GM12874 (cell line): ENCODE measurements at regions not wholly inside any gene's neighbourhood (a gene's known extent, or its start where the extent isn't known, plus 50 kb on each side); places are given as distances from the start of the nearest gene placed in this dataset.

Source experiments
- TF ChIP-seq, protein P1 (sequence below): IDR thresholded peaks from 2 replicates; pipeline ENCODE4 v1.5.1; 2011; ENCODE audit warnings: low read depth, mild to moderate bottlenecking, control low read depth, low read length, moderate library complexity; ENCODE audit not compliant: insufficient read depth

- TF ChIP-seq, protein P1, sequence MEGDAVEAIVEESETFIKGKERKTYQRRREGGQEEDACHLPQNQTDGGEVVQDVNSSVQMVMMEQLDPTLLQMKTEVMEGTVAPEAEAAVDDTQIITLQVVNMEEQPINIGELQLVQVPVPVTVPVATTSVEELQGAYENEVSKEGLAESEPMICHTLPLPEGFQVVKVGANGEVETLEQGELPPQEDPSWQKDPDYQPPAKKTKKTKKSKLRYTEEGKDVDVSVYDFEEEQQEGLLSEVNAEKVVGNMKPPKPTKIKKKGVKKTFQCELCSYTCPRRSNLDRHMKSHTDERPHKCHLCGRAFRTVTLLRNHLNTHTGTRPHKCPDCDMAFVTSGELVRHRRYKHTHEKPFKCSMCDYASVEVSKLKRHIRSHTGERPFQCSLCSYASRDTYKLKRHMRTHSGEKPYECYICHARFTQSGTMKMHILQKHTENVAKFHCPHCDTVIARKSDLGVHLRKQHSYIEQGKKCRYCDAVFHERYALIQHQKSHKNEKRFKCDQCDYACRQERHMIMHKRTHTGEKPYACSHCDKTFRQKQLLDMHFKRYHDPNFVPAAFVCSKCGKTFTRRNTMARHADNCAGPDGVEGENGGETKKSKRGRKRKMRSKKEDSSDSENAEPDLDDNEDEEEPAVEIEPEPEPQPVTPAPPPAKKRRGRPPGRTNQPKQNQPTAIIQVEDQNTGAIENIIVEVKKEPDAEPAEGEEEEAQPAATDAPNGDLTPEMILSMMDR = no peak
These were observed 618.6 kb downstream of the ZWINT start for GRCh38 chr10:55742487-55742886.

- TF ChIP-seq, protein P1 = peak; percentile 30; the same call in 1 of the 2 replicates
These were observed 620.3 kb downstream of the ZWINT start for GRCh38 chr10:55740767-55741166.

- TF ChIP-seq, protein P1 = no peak
These were observed 620.9 kb downstream of the ZWINT start for GRCh38 chr10:55740110-55740509.

DNA sequence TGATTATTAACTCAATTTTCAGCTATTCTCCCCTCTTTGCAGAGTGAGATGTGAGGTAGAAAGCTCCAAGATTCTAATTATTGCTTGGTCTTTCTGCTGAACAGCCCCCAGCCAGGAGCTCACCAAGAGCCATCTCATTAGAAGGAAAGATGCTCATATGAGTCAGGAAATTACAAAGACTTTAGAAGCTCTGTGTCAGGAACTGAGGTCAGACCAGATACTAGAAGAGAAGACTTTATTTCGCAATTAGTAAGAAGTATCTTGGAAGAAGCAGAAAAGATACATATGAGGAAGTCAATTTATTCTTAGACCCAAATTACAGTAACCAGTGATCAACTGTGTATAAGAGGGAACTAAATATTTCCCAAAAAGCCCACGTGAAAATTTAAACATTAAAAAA, 626.9 kb downstream of the ZWINT start:
- TF ChIP-seq, protein P1 = no peak

DNA sequence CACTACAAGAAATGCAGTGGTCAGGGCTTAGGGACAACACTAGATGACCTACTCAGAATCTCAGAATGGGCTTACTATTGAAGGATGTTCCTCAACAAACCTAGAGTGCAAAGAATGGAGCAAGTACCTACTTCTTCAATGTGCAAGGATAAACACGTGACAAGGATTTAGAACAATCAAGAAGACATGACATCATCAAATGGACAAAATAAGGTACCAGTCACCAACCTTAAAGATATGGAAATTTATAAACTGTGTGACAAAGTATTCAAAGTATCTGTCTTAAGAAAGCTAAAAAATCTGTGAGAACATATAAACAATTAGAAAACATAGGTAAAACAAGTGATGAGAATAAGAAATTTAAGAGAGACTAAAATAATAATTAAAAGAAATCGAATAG, 656.1 kb downstream of the ZWINT start:
- TF ChIP-seq, protein P1 = no peak

GRCh38 chr10:55668326-55668922, 692.6 kb downstream of the ZWINT start:
- TF ChIP-seq, protein P1 = peak; percentile 46

- TF ChIP-seq, protein P1 = no peak
These were observed 707.5 kb downstream of the ZWINT start for GRCh38 chr10:55653531-55653930.
